ENCODE measurements at regions not wholly inside any gene's neighbourhood (a gene's known extent, or its start where the extent isn't known, plus 50 kb on each side); places are given as distances from the start of the nearest gene placed in this dataset.

DNA sequence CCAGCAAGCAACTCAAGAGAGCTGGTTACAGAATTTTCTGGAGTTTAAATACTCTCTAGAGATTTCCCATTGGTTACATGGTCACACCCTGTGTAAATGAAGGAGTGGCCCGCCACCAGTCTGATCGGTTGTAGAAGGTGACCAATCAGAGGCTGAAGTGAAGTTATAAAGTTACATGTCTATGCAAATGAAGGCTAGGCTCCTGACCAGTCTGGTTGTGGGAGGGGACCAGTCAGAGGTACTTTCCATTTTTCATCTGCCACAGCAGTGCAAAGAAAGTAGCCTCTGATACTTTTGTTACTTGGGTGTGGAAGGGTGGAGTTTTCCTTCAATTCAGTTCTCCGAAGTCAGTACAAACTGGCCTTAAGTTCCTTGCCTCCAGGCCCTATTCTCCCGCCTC is 273.7 kb downstream of the BARHL2 start:
- Histone ChIP-seq H3K4me2 (no peak overlapping the region), H3K27ac (no peak overlapping the region), H4K20me1 (ENCODE audit: insufficient read depth, poor library complexity, severe bottlenecking) (no peaks in the 10 kb centered on the region), H3K36me3 (replicated peaks; ENCODE audit: insufficient read depth, low read depth) (no peaks in the 10 kb centered on the region), H3K4me1 (ENCODE audit: insufficient read depth) (no peaks in the 10 kb centered on the region), H3K9me3 (ENCODE audit: low read depth) (no peaks in the 10 kb centered on the region), H3K4me3 (no peak overlapping the region), H3K27me3 (peaks cover 3% of the 10 kb centered on the region), H3K9me2 (replicated peaks; ENCODE audit: insufficient read depth) (no peaks in the 10 kb centered on the region), H2AFZ (no peak overlapping the region), H3K79me2 (no peaks in the 10 kb centered on the region)
- DNase-seq (ENCODE audit: low spot score), result no peak
- WGBS (ENCODE audit: low lambda C conversion rate, missing lambda C conversion rate), result 93% methylated on average over 4 of the region's 4 CpGs
- TF ChIP-seq EZH2phosphoT487 (IDR thresholded peaks at IDR 0.05; ENCODE audit: low read depth, severe bottlenecking, unreplicated experiment), result no peak
- TF ChIP-seq EZH2 (IDR thresholded peaks at IDR 0.05; ENCODE audit: borderline replicate concordance), result no peak
- TF ChIP-seq, protein P1, sequence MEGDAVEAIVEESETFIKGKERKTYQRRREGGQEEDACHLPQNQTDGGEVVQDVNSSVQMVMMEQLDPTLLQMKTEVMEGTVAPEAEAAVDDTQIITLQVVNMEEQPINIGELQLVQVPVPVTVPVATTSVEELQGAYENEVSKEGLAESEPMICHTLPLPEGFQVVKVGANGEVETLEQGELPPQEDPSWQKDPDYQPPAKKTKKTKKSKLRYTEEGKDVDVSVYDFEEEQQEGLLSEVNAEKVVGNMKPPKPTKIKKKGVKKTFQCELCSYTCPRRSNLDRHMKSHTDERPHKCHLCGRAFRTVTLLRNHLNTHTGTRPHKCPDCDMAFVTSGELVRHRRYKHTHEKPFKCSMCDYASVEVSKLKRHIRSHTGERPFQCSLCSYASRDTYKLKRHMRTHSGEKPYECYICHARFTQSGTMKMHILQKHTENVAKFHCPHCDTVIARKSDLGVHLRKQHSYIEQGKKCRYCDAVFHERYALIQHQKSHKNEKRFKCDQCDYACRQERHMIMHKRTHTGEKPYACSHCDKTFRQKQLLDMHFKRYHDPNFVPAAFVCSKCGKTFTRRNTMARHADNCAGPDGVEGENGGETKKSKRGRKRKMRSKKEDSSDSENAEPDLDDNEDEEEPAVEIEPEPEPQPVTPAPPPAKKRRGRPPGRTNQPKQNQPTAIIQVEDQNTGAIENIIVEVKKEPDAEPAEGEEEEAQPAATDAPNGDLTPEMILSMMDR (IDR thresholded peaks at IDR 0.05; ENCODE audit: poor library complexity), result no peak

DNA sequence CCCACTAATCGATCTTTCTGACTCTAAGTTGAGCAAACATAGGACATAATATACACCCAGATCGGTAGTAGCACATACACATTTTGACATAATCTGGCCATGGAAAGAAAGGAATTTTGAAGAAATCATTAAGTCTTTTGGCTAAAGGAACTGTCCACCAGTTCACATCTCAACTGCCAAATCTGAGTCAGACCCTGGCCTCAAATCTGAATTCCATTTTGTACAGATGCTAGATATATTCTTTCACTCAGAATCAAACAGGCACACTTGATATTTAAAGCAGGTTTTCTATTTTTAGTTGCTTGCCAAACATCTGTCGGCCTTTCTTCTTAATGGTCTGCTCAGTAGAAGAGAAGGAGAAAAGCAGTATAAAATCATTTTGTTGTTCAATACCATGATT is 281.8 kb downstream of the BARHL2 start:
- Histone ChIP-seq H3K9me3 (ENCODE audit: low read depth) (no peaks in the 10 kb centered on the region), H3K4me3 (no peak overlapping the region), H2AFZ (no peak overlapping the region), H3K36me3 (replicated peaks; ENCODE audit: insufficient read depth, low read depth) (no peaks in the 10 kb centered on the region), H3K79me2 (no peaks in the 10 kb centered on the region), H3K4me2 (no peak overlapping the region), H3K27me3 (no peaks in the 10 kb centered on the region), H3K4me1 (ENCODE audit: insufficient read depth) (no peaks in the 10 kb centered on the region), H3K27ac (no peak overlapping the region), H4K20me1 (ENCODE audit: insufficient read depth, poor library complexity, severe bottlenecking) (no peaks in the 10 kb centered on the region), H3K9me2 (replicated peaks; ENCODE audit: insufficient read depth) (no peaks in the 10 kb centered on the region)
- no peak for DNase-seq (ENCODE audit: low spot score)
- 91% methylated on average over 3 of the region's 3 CpGs for WGBS (ENCODE audit: low lambda C conversion rate, missing lambda C conversion rate)
- no peak for TF ChIP-seq EZH2phosphoT487 (IDR thresholded peaks at IDR 0.05; ENCODE audit: low read depth, severe bottlenecking, unreplicated experiment)
- TF ChIP-seq, protein P1 (IDR thresholded peaks at IDR 0.05; ENCODE audit: poor library complexity), result no peak
- no peak for TF ChIP-seq EZH2 (IDR thresholded peaks at IDR 0.05; ENCODE audit: borderline replicate concordance)

DNA sequence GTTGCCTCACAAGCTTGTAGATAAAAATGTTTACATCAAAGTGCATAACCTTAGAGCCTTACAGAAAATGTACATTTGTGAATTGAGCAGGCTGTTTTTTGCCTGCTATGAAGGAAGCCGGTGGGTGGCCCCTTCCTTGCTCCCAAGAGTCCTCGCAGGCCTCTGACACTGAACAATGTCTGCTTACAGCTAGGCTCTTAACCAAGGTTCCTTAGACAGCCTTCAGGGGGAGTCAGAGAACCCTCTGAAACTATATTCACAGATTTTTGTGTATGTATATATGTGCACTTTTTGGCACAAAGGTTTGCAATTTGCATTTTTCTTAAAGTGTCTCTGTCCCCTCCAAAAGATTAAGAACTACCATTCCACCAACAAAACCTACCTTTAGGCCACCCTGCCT is 282.6 kb downstream of the BARHL2 start:
- H3K4me1 ChIP-seq (ENCODE audit: insufficient read depth), result no peaks in the 10 kb centered on the region
- no peak for TF ChIP-seq EZH2phosphoT487 (IDR thresholded peaks at IDR 0.05; ENCODE audit: low read depth, severe bottlenecking, unreplicated experiment)
- TF ChIP-seq, protein P1 (IDR thresholded peaks at IDR 0.05; ENCODE audit: poor library complexity), result peak; percentile 16
- no peak for TF ChIP-seq EZH2 (IDR thresholded peaks at IDR 0.05; ENCODE audit: borderline replicate concordance)
- no peaks in the 10 kb centered on the region for H3K79me2 ChIP-seq
- H3K9me2 ChIP-seq (replicated peaks; ENCODE audit: insufficient read depth), result no peaks in the 10 kb centered on the region
- H3K27ac ChIP-seq, result no peak overlapping the region
- no peaks in the 10 kb centered on the region for H3K36me3 ChIP-seq (replicated peaks; ENCODE audit: insufficient read depth, low read depth)
- H3K27me3 ChIP-seq, result no peaks in the 10 kb centered on the region
- peak; percentile 5 for DNase-seq (ENCODE audit: low spot score)
- no peak overlapping the region for H3K4me2 ChIP-seq
- no peaks in the 10 kb centered on the region for H4K20me1 ChIP-seq (ENCODE audit: insufficient read depth, poor library complexity, severe bottlenecking)
- no peak overlapping the region for H3K4me3 ChIP-seq
- WGBS (ENCODE audit: low lambda C conversion rate, missing lambda C conversion rate), result 33% methylated on average over 2 of the region's 2 CpGs
- H2AFZ ChIP-seq, result no peak overlapping the region
- no peaks in the 10 kb centered on the region for H3K9me3 ChIP-seq (ENCODE audit: low read depth)

DNA sequence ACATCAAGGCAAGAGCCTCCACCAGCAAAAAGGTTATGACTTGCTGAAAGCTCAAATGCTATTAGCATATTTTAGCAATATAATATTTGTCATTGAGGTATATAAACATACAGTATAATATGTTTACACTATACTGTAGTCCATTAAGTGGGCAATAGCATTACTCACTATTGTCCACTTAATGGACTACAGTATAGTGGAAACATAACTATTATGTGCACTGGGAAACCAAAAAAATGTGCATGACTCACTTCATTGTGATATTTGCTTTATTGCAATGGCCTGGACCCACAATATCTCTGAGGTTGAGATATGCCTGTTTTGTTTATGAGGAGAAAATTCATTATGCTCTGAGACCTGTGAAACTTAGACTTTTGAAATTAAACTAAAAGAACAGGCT is 300.0 kb downstream of the BARHL2 start:
- Histone ChIP-seq H3K4me1 (ENCODE audit: insufficient read depth) (no peaks in the 10 kb centered on the region), H4K20me1 (ENCODE audit: insufficient read depth, poor library complexity, severe bottlenecking) (no peaks in the 10 kb centered on the region), H2AFZ (no peak overlapping the region), H3K4me3 (no peak overlapping the region), H3K27me3 (no peaks in the 10 kb centered on the region), H3K9me2 (replicated peaks; ENCODE audit: insufficient read depth) (no peaks in the 10 kb centered on the region), H3K4me2 (no peak overlapping the region), H3K27ac (no peak overlapping the region), H3K9me3 (ENCODE audit: low read depth) (no peaks in the 10 kb centered on the region), H3K36me3 (replicated peaks; ENCODE audit: insufficient read depth, low read depth) (no peaks in the 10 kb centered on the region), H3K79me2 (no peaks in the 10 kb centered on the region)
- DNase-seq (ENCODE audit: low spot score), result no peak
- TF ChIP-seq, protein P1 (IDR thresholded peaks at IDR 0.05; ENCODE audit: poor library complexity), result no peak
- no peak for TF ChIP-seq EZH2 (IDR thresholded peaks at IDR 0.05; ENCODE audit: borderline replicate concordance)
- TF ChIP-seq EZH2phosphoT487 (IDR thresholded peaks at IDR 0.05; ENCODE audit: low read depth, severe bottlenecking, unreplicated experiment), result no peak
